ENCODE measurements at regions not wholly inside any gene's neighbourhood (a gene's known extent, or its start where the extent isn't known, plus 50 kb on each side); places are given as distances from the start of the nearest gene placed in this dataset.

GRCh38 chr13:47256618-47257017, 359.8 kb upstream of the HTR2A start:
- TF ChIP-seq CTCF (IDR thresholded peaks at IDR 0.05) (no peak), POLR2A (IDR thresholded peaks at IDR 0.05) (no peak)
